VCaP (cell line): ENCODE measurements at regions not wholly inside any gene's neighbourhood (a gene's known extent, or its start where the extent isn't known, plus 50 kb on each side); places are given as distances from the start of the nearest gene placed in this dataset.

ENCODE experiments used
- H3K27ac ChIP-seq: fragments of 450-650 bp; 2 replicates; pipeline ENCODE4 v1.5.1; 2017
- TF ChIP-seq, protein P1 (sequence below): fragments of 450-650 bp; conservative IDR thresholded peaks from 2 replicates; pipeline ENCODE4 v1.5.1; 2017; ENCODE audit warnings: mild to moderate bottlenecking, moderate library complexity

DNA sequence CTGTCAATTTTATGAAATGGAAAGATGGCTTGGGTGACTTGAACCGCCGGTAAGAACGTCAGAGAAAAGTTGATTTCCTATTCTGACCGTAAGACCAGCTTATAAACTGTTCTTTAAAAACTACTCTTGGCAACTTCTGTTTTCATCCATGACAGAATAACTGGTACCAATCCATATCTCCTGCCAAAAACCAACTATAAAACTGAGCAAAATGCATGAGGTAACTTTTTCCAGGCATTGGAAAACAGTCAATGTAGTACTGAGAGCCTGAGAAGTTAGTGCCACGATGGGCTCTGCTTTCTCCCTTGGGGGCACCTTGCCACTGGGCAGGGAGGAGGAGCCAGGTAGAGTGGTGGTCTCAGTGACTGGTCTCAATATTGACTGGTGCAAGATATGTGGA, 615.2 kb upstream of the TBL1XR1 start:
- H3K27ac ChIP-seq: no peak overlapping the region
- TF ChIP-seq, protein P1, sequence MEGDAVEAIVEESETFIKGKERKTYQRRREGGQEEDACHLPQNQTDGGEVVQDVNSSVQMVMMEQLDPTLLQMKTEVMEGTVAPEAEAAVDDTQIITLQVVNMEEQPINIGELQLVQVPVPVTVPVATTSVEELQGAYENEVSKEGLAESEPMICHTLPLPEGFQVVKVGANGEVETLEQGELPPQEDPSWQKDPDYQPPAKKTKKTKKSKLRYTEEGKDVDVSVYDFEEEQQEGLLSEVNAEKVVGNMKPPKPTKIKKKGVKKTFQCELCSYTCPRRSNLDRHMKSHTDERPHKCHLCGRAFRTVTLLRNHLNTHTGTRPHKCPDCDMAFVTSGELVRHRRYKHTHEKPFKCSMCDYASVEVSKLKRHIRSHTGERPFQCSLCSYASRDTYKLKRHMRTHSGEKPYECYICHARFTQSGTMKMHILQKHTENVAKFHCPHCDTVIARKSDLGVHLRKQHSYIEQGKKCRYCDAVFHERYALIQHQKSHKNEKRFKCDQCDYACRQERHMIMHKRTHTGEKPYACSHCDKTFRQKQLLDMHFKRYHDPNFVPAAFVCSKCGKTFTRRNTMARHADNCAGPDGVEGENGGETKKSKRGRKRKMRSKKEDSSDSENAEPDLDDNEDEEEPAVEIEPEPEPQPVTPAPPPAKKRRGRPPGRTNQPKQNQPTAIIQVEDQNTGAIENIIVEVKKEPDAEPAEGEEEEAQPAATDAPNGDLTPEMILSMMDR: no peak

DNA sequence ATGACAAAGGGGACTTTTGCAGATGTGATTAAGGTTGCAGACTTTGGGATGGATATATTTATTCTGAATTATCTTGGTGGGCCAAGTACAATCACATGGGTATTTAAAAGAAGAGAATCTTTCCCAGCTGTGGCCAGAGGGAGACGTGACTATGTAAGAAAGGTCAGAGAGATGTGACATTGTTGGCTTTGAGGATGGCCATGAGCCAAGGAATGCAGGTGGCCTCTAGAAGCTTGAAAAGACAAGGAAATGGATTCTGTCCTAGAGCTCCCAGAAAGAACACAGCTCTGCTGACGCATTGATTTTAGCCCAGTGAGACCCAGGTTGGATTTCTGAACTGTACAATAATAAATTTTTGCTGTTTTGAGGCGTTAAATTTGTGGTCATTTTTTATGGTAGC, 616.0 kb upstream of the TBL1XR1 start:
- no peak overlapping the region for H3K27ac ChIP-seq
- TF ChIP-seq, protein P1: no peak

DNA sequence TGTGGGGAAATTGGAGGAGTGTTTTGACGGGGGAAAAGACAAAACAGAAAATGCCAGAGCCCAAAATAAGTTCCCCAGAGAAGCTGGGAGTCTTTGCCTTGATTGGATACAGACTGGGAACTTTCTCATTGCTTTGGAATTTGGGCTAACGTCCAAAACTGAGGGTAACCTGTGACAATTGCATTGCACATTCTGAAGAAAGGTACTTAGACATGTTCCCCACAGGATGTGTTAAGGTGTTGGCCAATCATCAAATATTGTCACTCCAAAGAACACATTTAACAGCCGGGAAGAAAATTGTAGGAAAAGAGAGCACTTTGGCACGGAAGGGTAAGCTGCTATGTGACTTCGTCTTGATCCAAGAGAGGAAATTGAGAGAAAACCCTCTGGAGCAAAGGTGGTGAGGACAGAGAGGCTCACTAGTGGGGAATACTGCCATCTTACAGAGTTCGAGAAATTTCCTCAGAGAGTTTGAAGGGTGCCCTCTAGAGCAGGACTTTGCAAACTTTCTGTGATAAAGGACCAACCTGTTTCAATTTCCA, 619.5 kb upstream of the TBL1XR1 start:
- TF ChIP-seq, protein P1: peak; percentile 22; the same call in 1 of the 2 replicates
- H3K27ac ChIP-seq: no peak overlapping the region

DNA sequence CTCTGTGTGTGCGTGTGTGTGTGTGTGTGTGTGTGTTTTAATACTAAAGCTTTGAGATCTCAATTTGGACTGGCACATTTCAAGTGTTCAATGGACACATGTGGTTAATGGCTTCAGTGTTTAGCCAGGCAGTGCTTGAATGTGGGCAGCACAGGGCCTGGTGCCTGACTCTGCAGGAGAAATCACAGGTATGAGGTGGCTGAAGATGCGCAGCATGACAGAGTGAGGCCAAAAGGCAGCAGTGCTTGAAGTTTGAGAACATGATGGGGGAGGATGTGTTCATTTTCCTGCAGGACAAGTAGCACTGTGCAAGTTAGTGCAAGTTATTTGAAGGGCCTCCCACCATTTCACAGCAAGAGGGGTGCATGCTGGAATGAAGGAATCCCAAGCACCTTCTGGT, 620.5 kb upstream of the TBL1XR1 start:
- TF ChIP-seq, protein P1: no peak
- H3K27ac ChIP-seq: no peak overlapping the region

DNA sequence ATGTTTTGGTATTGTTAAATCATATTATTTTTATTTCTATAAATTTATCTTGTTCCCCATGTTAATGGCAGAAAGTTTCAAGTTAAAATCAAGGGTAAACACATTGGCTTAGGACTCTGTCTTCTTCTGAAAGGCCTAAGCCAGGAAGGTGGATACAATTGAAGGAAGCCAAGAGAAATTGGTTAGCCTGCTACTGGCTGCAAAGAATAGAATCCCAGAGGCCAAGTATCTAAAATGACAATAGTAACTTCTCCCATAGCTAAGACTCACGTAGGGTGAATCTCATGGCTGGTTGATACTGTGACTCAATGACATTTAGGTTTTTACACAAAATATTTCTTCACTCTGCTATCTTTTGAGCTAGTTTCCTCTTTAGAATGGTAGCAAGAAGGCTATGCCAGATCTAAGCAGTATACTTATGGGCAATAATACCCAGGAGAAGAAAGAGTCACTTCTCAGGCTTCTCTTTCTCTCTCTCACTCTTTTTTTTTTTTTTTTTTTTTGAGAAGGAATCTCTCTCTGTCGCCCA, 621.5 kb upstream of the TBL1XR1 start:
- H3K27ac ChIP-seq: no peak overlapping the region
- TF ChIP-seq, protein P1: no peak

DNA sequence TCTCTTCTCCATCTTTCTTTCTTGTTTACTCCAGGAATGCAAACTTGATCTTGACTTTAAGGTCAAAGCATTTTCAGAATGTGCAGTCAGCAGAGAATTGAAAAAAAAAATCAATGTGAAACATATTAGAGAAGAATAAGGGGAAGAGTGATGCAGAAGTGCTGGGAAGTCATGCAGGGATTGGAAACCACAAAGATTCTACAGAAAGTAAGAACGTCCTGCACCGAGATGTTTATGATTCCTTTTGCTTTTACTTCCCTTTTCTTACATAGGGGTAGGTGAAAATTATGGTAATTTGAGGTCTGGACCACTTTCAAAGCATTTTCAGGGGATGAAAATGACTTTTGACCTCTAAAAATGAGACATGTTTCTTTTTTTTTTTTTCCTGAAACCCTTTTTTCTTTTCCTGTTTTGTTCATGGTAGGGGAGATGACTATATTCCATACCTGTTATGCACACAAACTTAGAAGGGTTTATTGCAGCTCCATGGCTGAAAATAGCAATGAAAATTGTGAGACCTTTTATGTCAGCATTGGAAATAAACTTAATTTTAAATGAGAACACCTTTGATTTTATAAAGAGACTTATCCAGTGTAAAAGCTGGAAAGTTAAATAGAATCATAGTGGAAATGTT, 623.5 kb upstream of the TBL1XR1 start:
- no peak overlapping the region for H3K27ac ChIP-seq
- TF ChIP-seq, protein P1: no peak

DNA sequence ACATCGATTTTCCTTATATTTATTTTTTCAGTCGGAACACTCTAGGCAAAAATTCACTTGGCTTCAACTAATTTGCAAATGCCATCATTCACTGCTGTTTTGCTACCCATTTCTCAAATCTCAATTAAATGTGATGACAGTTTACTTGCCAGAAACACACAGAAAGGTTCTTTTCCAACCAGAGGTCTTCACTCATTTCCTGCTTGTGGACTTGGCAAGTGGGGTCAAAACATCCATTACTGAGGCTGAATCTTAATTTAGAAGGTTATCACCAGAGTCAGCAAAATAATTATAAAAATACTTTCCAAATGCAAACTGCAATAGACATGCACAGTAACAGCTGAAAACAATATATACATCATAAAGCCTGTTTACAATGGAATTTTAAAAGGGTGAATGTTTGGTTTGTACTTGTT, 625.4 kb upstream of the TBL1XR1 start:
- H3K27ac ChIP-seq: no peak overlapping the region
- TF ChIP-seq, protein P1: no peak
